ENCODE measurements at regions not wholly inside any gene's neighbourhood (a gene's known extent, or its start where the extent isn't known, plus 50 kb on each side); places are given as distances from the start of the nearest gene placed in this dataset.
"Not testable (repeated sequence)": the region's sequence is repeated elsewhere in the genome, so short reads cannot be mapped to it uniquely, and the experiment has no call there.

GRCh38 chr20:40274912-40275533 is 414.0 kb downstream of the MAFB start:
- Histone ChIP-seq H3K36me3 (ENCODE audit: control insufficient read depth in 2 of 2, extremely low read depth in 1 of 2, insufficient read depth in 2 of 2, low read length in 2 of 2) (no peaks in the 10 kb centered on the region), H3K9me1 (replicated peaks; ENCODE audit: control insufficient read depth, extremely low read depth, insufficient read depth, low read length) (no peaks in the 10 kb centered on the region), H3K27me3 (ENCODE audit: control insufficient read depth in 2 of 2, insufficient read depth in 2 of 2, low read length in 2 of 2) (no peaks in the 10 kb centered on the region), H3K9ac (replicated peaks; ENCODE audit: extremely low read depth, insufficient read depth, low read length) (no peak overlapping the region), H3K4me2 (ENCODE audit: insufficient read depth, low read length) (no peak overlapping the region), H3K4me3 (replicated peaks in 1 of 3; ENCODE audit: insufficient read depth in 1 of 3, low read depth in 1 of 3, low read length in 3 of 3) (no peak overlapping the region), H3K27ac (ENCODE audit: insufficient read depth, low read depth, low read length) (no peak overlapping the region), H2AFZ (ENCODE audit: low read depth, low read length) (no peak overlapping the region), H3K4me1 (ENCODE audit: control insufficient read depth, extremely low read depth, insufficient read depth, low read length) (peaks cover 3% of the 10 kb centered on the region), H4K20me1 (replicated peaks; ENCODE audit: control insufficient read depth, extremely low read depth, insufficient read depth, low read length) (no peaks in the 10 kb centered on the region), H3K9me3 (replicated peaks; ENCODE audit: control insufficient read depth, insufficient read depth, low read length) (no peaks in the 10 kb centered on the region), H3K79me2 (ENCODE audit: control insufficient read depth, insufficient read depth, low read length) (no peaks in the 10 kb centered on the region)
- dilution Hi-C loops (cut with MboI; ENCODE audit: extremely low pct_ligation_motif_present, low sequenced_read_pairs) = no loop called here
- intact Hi-C loops (cut with micrococcal nuclease) = no loop called here
- DNase-seq (ENCODE audit: low read depth, low spot score) (no peak), FAIRE-seq (no peak)
- TF ChIP-seq EZH2 (IDR thresholded peaks at IDR 0.05; ENCODE audit: borderline replicate concordance, low read depth, low read length, severe bottlenecking) = no peak
- TF ChIP-seq POLR2A (IDR thresholded peaks at IDR 0.05; ENCODE audit: low read depth, low read length) = no peak
- no peak for TF ChIP-seq MYC (IDR thresholded peaks at IDR 0.05; ENCODE audit: low read depth, low read length)
- TF ChIP-seq FOS (IDR thresholded peaks at IDR 0.05; ENCODE audit: borderline replicate concordance, insufficient read depth, low read length) = no peak
- TF ChIP-seq POLR2AphosphoS5 (IDR thresholded peaks at IDR 0.05; ENCODE audit: insufficient read depth, low read depth, low read length) = no peak
- TF ChIP-seq, protein P1, sequence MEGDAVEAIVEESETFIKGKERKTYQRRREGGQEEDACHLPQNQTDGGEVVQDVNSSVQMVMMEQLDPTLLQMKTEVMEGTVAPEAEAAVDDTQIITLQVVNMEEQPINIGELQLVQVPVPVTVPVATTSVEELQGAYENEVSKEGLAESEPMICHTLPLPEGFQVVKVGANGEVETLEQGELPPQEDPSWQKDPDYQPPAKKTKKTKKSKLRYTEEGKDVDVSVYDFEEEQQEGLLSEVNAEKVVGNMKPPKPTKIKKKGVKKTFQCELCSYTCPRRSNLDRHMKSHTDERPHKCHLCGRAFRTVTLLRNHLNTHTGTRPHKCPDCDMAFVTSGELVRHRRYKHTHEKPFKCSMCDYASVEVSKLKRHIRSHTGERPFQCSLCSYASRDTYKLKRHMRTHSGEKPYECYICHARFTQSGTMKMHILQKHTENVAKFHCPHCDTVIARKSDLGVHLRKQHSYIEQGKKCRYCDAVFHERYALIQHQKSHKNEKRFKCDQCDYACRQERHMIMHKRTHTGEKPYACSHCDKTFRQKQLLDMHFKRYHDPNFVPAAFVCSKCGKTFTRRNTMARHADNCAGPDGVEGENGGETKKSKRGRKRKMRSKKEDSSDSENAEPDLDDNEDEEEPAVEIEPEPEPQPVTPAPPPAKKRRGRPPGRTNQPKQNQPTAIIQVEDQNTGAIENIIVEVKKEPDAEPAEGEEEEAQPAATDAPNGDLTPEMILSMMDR (IDR thresholded peaks at IDR 0.05; ENCODE audit: extremely low read depth in 1 of 2, insufficient read depth in 1 of 2, low read depth in 1 of 2, low read length in 2 of 2) = no peak
- TF ChIP-seq, protein P2, sequence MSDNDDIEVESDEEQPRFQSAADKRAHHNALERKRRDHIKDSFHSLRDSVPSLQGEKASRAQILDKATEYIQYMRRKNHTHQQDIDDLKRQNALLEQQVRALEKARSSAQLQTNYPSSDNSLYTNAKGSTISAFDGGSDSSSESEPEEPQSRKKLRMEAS (IDR thresholded peaks at IDR 0.05; ENCODE audit: insufficient read depth, insufficient read length) = no peak
- no peak for TF ChIP-seq JUN (IDR thresholded peaks at IDR 0.05; ENCODE audit: borderline replicate concordance, insufficient read depth, insufficient read length, low read depth)
- no peak for TF ChIP-seq GATA2 (IDR thresholded peaks at IDR 0.05; ENCODE audit: insufficient read depth, insufficient read length, low read depth, low read length)
- ChIA-PET CTCF (no interaction called here), POLR2A (no interaction called here)
- no TSS peak for BruUV-seq (replicated peaks)

- FAIRE-seq; H3K9me3 ChIP-seq (replicated peaks; ENCODE audit: control insufficient read depth, insufficient read depth, low read length); H3K9ac ChIP-seq (replicated peaks; ENCODE audit: extremely low read depth, insufficient read depth, low read length); H4K20me1 ChIP-seq (replicated peaks; ENCODE audit: control insufficient read depth, extremely low read depth, insufficient read depth, low read length); dilution Hi-C loops (cut with MboI; ENCODE audit: extremely low pct_ligation_motif_present, low sequenced_read_pairs); H3K9me1 ChIP-seq (replicated peaks; ENCODE audit: control insufficient read depth, extremely low read depth, insufficient read depth, low read length); H2AFZ ChIP-seq (ENCODE audit: low read depth, low read length); DNase-seq (ENCODE audit: low read depth, low spot score); H3K36me3 ChIP-seq (ENCODE audit: control insufficient read depth in 2 of 2, extremely low read depth in 1 of 2, insufficient read depth in 2 of 2, low read length in 2 of 2); H3K4me2 ChIP-seq (ENCODE audit: insufficient read depth, low read length); H3K4me3 ChIP-seq (replicated peaks in 1 of 3; ENCODE audit: insufficient read depth in 1 of 3, low read depth in 1 of 3, low read length in 3 of 3); H3K27ac ChIP-seq (ENCODE audit: insufficient read depth, low read depth, low read length); POLR2A ChIA-PET; BruUV-seq (replicated peaks); H3K79me2 ChIP-seq (ENCODE audit: control insufficient read depth, insufficient read depth, low read length); H3K27me3 ChIP-seq (ENCODE audit: control insufficient read depth in 2 of 2, insufficient read depth in 2 of 2, low read length in 2 of 2): not testable (repeated sequence)
- CTCF ChIA-PET = interaction anchor here (0.7 kb wide), 1 partner anchor 10 kb away, joined by 3 read pairs; no protein-coding TSS in a partner anchor
- intact Hi-C loops (cut with micrococcal nuclease) = loop anchor here (5.0 kb wide), 1 partner anchor 263 kb away; no protein-coding TSS in a partner anchor
- peaks cover 12% of the 10 kb centered on the region for H3K4me1 ChIP-seq (ENCODE audit: control insufficient read depth, extremely low read depth, insufficient read depth, low read length)
Observed at GRCh38 chr20:40269274-40269673, 419.8 kb downstream of the MAFB start.
